ENCODE measurements at regions not wholly inside any gene's neighbourhood (a gene's known extent, or its start where the extent isn't known, plus 50 kb on each side); places are given as distances from the start of the nearest gene placed in this dataset.

GRCh38 chr15:62465173-62465572 is 300.1 kb upstream of the C2CD4B start:
- DNase-seq (ENCODE audit: low read depth), result no peak

DNA sequence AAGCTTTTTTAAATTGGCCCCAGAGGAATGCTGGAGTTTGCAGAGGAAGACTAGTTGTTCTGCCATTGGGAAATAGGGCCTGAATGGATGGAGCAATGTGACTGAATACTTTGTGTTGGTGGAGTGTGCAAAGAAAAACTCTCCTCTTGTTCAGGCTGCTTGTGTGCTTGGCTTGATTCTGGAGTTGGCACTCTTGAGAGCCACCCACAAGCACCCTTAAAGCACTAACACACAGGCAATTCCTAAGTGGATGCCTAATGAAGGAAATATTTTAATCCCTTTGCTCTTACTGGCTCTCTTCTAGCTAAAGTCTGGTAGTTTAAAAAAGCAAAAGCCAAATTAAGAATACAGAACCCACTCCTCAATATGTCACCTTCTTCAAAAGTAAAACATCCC is 304.4 kb upstream of the C2CD4B start:
- peak; percentile 39 for DNase-seq (ENCODE audit: low read depth)

GRCh38 chr15:62469874-62470688 is 305.0 kb upstream of the C2CD4B start:
- DNase-seq (ENCODE audit: low read depth), result peak; percentile 80

DNA sequence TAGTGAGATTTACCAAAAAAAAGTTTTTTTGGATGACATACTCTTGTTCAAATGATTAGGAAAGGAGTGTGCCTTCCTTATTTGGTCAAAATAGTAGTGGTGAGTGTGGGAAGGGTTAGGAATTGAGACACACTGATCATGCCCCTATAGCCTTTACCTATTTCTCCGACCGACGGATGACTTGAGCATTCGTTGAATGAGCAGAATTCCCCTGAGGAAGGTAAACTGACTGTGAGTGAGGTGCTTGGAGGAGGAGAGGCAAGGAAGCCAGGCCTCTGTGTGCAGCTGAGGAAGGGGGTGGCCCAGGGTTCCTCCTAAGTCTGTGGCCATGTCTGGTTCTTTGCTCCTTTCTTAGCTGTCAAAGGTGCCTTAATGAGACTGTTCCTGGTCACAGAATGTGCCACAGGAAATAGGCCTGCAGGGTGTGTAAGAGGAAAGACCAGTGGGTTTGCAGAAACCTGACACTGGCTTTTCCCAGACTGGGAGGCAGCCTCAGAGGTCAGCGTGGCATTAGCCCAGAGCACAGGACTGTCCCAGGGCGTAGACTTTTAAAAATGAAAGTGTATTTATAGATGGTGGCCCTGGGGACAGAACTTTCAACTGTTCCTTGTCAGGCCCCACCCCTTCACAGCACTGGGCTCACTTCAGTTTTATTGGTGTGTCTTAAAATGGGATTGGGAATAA is 307.7 kb upstream of the C2CD4B start:
- peak; percentile 73 for DNase-seq (ENCODE audit: low read depth)

- DNase-seq (ENCODE audit: low read depth), result no peak
Measured at GRCh38 chr15:62474021-62474770, 309.1 kb upstream of the C2CD4B start.

GRCh38 chr15:62474771-62475124 is 309.7 kb upstream of the C2CD4B start:
- DNase-seq (ENCODE audit: low read depth), result no peak

- no peak for DNase-seq (ENCODE audit: low read depth)
Measured at GRCh38 chr15:62475591-62475990, 310.5 kb upstream of the C2CD4B start.

GRCh38 chr15:62476163-62476562 is 311.1 kb upstream of the C2CD4B start:
- no peak for DNase-seq (ENCODE audit: low read depth)

GRCh38 chr15:62477929-62478328 is 312.8 kb upstream of the C2CD4B start:
- no peak for DNase-seq (ENCODE audit: low read depth)

DNA sequence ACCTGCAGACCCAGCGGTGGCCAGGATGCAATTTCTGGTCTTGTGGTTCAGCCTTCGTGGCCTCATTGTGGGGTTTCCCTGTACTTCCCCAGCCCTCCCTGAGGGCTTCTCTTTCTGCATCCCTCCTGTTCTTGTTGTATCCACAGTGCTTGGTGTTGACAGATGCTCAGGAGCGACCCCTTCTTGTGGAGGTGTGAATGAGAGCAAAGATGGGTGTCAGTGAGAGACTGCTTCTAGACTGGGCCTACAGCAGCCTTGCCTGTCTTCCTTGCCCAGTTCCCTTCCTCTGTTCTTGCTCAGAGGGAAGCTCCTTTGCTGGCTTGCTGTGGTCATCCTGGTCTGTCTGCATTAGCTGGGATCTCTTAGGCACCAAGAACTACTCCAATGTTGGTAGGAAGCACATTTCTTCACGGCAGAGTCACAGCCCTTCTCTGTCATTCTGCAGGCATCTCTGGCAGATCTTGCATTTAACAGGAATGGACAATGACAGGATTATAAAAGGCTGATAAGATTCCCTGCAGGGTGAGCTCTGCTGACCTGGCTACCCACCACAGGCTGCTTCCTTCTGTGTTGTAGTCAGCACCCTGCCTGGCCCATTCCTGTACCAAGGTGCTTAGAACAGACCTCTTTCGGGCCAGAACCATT is 317.8 kb upstream of the C2CD4B start:
- DNase-seq (ENCODE audit: low read depth), result peak; percentile 43

GRCh38 chr15:62483814-62484213 is 318.7 kb upstream of the C2CD4B start:
- DNase-seq (ENCODE audit: low read depth), result no peak

GRCh38 chr15:62485170-62485720 is 320.2 kb upstream of the C2CD4B start:
- DNase-seq (ENCODE audit: low read depth), result no peak

DNA sequence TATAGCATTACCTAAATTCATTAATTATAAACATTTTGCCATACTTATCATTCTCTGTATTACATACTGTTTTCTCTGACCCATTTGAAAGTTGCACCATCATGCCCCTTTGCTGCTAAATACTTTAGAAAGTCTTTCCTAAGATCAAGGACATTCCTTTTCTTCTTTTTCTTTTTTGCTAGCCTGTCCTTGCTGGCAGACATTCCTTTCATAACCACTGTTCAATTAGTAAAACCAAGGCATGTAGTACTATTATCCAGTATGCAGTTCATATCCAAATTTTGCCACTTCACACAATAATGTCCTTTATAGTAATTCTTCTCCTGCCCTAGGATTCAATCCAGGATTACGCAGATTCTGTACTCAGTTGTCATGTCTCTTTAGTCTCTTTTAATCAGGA is 321.0 kb upstream of the C2CD4B start:
- DNase-seq (ENCODE audit: low read depth), result no peak

GRCh38 chr15:62488387-62488786 is 323.3 kb upstream of the C2CD4B start:
- no peak for DNase-seq (ENCODE audit: low read depth)

DNA sequence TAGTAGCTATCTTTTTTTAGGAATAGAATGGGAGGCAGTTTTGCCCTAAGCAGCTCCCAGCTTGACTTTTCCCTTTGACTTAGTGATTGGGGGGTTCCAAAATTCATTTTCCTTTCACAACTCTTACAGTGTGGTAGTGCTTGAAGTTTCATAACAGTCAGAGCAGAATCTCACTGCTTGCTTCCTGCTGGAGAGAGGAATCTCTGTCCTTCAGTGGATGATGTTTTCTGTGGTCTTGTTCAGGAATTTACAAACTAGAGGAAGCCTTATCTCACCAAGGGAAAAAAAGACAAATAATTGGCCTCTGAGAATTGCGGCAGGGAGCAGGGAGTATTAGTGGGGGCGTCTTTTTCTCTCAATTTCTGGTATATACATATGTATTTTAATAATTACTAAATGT is 326.6 kb upstream of the C2CD4B start:
- DNase-seq (ENCODE audit: low read depth), result peak; percentile 49

DNA sequence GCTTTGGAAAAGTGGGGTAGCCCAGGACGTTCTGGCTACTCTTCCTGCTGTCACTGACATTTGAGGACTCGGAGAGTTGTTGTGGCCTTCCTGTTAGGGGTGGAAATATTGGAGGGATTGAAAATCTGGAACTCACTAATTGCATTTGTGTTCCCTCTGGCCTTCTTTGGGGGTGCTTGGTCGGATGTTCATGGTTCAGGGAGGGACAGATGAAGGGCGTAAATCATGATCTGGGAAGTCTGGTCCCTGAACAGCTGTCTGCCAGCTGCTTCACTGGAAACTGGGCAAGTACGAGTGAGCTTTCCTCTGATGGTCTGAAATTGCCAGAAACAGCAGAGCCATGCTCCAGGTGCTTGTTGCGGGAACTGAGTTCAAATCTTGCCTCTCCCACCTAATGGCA is 327.8 kb upstream of the C2CD4B start:
- peak; percentile 93 for DNase-seq (ENCODE audit: low read depth)

GRCh38 chr15:62494197-62494596 is 329.1 kb upstream of the C2CD4B start:
- no peak for DNase-seq (ENCODE audit: low read depth)

- DNase-seq (ENCODE audit: low read depth), result peak; percentile 84
Measured at GRCh38 chr15:62495670-62496614, 330.9 kb upstream of the C2CD4B start.

DNA sequence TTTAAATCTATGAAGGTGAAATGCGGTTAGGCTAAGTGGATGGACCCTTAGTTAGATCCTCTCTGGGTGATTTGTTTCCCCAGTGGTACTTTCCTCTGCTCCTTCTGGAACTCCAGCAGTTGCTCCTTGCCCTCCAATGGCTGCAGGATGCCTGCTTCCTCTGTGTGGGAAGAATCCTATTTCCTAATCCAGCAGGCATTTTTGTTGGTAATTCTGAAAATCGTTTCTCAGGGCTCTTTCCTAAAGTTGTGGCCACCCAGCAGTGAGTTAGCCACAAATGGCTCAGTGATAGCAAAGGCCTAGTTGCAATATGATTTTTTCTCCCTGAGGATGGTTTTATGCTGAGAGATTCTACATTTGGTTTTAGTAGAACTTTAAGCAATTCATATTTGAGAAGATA is 332.3 kb upstream of the C2CD4B start:
- peak; percentile 48 for DNase-seq (ENCODE audit: low read depth)

DNA sequence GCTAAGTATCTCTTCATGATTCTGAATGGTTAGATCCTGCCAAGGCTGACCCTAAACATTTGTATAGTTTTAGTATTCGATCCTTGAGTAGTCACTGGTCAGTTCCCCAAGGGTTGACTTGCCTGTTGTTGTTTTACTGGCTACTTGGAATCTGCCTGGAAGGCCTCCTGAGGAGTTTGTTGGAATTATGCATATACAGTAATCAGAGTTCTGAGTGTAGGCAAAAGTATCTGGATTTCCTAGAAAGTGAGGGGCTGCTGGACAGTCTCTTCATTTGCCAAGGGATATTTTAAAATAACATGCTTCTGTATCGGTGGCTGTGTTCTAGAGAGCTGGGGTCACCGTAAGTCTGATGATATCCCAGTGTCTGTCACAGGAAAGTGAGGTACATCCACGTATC is 333.2 kb upstream of the C2CD4B start:
- no peak for DNase-seq (ENCODE audit: low read depth)

GRCh38 chr15:62498712-62499111 is 333.6 kb upstream of the C2CD4B start:
- DNase-seq (ENCODE audit: low read depth), result no peak

Data from LHCN-M2 (cell line).